GM23248 (cell line): ENCODE measurements at regions not wholly inside any gene's neighbourhood (a gene's known extent, or its start where the extent isn't known, plus 50 kb on each side); places are given as distances from the start of the nearest gene placed in this dataset.

Experiments
- EZH2 ChIP-seq: fragments of 200-600 bp; sonication (generic); IDR thresholded peaks from 2 replicates; pipeline ENCODE4 v1.6.1; 2018; ENCODE audit warnings: antibody characterized with exemption, mild to moderate bottlenecking; ENCODE audit not compliant: insufficient read depth, poor library complexity, severe bottlenecking
- EZH2phosphoT487 ChIP-seq: fragments of 200-600 bp; sonication (generic); IDR thresholded peaks from 2 replicates; pipeline ENCODE4 v1.6.1; 2018; ENCODE audit warnings: antibody characterized with exemption, moderate library complexity, mild to moderate bottlenecking, low read depth; ENCODE audit not compliant: insufficient read depth

- TF ChIP-seq EZH2 (no peak), EZH2phosphoT487 (no peak)
These were observed 190.8 kb downstream of the TLE1 start for GRCh38 chr9:81498576-81498975.
